ENCODE measurements at regions not wholly inside any gene's neighbourhood (a gene's known extent, or its start where the extent isn't known, plus 50 kb on each side); places are given as distances from the start of the nearest gene placed in this dataset.

GRCh38 chr12:111171832-111172231 is 197.1 kb downstream of the PHETA1 start:
- DNase-seq: no peak

DNA sequence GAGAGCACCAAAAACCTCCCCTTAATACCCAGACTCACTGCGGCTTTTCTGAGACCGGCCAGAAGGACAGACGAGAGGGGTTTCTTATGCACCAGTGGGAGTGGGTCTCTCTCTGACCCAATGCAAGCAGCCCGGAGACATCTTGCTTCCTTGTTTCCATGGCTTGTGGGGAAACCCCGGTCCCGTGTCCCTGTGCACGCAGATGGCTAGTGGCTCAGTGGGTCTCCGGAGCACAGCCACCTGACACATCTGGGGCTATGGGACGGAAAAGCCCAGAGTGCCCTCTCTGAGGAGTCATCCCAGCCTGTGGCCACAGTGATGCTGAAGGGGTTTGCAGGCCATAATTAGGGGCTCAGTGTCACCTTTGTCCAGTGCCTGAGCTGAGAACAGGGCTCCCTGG is 197.6 kb downstream of the PHETA1 start:
- DNase-seq: no peak

DNA sequence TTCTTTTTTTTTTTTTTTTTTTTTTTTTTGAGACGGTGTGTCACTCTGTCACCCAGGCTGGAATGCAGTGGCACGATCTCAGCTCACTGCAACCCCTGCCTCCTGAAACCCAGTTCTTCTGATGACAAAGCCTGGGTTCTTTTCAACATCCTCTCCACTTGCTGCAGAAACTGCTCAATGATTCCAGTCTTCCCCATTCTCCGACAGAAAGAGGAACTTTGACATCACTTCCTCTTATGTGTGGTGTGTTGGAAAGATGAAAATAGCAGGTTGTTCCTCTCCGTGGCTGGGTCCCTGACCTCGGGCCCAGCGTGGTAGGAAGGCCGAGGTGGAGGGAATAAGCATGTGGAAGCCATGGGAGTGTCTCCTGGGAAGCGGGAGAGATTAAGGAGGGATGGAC is 198.4 kb downstream of the PHETA1 start:
- no peak for DNase-seq

DNA sequence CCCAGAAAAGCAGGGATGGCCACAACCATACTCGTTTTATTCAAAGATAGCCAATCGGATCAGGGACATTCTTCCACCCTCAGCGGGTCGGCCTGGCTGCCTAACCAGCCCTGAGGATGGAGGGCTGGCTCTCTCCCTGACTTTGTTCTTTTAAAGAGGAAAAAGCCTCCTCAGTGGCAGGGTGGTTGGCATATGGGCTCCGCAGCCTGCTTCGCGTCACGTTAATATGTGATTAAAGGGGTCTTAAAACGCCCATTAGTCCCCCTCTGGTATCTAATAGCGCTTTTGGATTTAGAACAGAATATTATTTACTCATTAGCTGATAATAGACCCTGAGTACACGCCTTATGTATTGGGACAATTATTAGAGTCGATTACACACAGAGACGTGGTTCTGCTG is 199.4 kb downstream of the PHETA1 start:
- no peak for DNase-seq

DNA sequence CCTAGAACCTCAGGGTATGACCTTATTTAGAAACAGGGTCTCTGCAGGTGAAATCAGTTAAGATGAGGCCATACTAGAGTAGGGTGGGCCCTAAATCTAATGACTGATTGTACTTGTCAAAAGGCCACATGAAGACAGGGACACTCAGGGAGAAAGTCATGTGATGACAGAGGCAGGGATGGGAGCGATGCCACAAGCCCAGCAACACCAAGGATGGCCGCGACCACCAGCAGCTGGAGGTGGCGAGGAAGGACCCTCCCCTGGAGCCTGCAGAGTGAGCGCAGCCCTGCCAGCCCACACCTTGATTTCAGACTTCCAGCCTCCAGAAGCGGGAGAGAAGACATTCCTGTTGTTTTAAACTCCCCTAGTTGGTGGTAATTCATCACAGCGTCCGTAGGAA is 199.9 kb downstream of the PHETA1 start:
- DNase-seq: no peak

GRCh38 chr12:111168009-111168900 is 200.6 kb downstream of the PHETA1 start:
- DNase-seq: no peak

DNA sequence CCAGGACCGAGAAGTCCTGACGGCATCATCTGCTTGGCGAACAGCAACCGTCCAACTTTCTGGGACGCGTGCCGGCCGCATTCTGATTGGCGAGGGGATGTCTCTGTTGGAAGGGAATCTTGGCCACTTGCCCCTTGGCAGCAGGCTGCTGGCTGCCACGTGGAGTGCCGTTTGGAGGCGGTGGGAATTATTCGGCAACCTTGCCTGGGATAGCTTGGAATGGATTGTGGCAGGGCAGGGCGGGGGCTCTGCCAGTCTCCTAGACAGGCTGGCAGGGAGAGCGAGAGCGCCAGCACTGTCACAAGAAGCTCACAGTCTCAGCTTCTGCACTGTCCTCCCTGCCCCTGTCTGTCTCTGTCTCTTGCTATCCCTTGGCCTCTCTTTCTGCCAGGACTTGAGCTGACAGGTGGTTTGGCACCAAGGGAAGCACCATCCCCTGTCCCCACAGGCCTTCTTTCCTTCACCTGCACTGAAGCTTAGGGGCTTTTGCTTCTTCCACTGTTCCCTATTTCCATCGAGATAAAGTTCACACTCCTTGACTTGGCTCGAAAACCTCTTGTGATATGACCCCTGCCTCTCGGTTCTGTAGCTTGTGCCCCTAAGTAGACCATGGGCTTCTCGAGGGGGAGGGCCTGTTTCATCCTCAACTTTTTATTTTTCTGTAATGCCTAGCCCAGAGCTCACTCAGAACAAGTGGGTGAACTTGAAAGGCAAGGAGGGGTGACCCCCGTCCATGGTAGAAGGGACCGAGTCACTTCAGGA is 201.9 kb downstream of the PHETA1 start:
- DNase-seq: no peak

DNA sequence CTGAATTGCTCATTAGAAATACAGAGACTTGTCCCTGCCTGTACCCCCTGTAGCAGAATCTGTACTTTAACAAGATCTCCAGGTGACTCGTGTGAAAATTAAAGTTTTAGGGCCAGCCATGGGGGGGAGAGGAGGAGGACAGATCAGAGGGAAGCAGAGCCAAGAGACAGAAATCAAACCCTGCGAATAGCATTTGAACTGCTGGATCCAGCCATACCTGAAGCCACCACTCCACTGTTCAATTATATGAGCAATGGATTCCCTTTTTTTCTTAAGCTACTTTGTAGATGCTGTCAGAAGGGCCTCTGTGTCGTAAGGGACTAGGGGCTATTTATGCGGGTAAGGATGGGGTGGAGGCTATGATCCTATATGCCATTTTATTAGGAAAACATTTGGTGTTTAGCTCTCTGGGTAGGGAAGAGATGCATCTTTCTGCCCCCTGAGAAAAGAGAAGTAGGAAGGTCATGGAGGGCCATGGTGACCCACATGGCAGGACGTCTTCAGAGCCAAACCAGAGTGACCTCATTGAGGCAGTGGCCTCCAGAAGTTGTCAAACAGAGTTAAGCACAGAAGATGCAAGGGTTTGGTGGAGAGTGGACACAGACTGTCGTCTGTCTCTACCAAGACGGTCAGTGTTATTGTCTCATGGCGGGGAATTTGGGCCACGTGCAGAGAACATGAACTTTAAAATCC is 203.9 kb downstream of the PHETA1 start:
- DNase-seq: no peak

DNA sequence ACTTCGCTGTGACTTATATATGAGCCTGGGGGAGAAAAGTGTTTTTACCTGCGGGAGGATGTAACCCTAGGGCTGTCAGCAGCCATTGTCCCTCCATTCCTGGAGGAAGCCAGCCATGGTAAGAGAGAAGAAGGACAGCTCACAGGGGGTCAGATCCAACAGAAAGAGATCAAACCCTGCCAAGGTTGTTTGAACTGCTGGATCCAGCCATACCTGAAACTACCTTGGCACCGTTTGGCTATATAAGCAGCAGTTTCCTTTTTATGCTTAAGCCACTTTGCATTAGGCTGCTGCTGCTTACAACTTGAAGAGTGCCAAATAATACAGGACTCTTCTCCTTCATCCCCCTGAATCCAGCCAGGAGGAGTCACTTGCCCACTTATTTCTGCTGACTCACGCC is 205.5 kb downstream of the PHETA1 start:
- no peak for DNase-seq

- DNase-seq: no peak
Observed at GRCh38 chr12:111161898-111162297, 207.0 kb downstream of the PHETA1 start.

GRCh38 chr12:111160350-111161241 is 208.3 kb downstream of the PHETA1 start:
- DNase-seq: no peak

DNA sequence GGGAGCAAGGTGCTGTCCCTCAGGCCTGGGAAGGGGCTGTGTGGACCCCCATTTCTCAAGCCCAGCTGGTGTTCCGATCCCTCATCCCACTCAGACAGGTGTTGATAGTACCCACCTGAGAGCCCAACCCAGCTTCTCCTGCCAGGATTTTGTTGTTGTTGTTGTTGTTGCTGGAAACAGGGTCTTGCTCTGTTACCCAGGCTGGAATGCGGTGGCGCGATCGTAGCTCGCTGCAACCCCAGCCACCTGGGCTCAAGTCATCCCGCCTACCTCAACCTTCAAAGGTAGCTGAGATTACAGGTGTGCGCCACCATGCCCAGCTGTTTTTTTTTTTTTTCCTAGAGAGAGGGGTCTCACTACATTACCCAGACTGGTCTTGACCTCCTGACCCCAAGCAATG is 209.9 kb downstream of the PHETA1 start:
- no peak for DNase-seq

DNA sequence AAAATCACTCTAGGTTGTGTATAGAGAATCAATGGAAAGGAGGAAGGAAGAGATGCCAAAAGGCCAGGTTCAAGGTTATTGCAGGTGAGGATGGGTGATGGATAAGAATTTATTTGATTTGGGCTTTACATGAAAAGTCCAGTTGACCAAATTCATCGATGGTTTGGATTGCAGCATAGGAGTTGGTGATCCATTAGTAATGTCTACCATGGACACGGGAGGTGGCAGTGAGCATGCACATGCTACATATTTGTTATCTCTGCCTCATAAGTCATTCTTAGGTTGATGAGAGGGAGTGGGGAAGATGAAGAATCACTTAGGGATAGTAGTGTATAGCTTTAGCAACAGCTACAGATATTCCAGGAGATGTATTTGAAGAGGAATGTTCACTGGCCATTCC is 211.4 kb downstream of the PHETA1 start:
- DNase-seq: no peak

DNA sequence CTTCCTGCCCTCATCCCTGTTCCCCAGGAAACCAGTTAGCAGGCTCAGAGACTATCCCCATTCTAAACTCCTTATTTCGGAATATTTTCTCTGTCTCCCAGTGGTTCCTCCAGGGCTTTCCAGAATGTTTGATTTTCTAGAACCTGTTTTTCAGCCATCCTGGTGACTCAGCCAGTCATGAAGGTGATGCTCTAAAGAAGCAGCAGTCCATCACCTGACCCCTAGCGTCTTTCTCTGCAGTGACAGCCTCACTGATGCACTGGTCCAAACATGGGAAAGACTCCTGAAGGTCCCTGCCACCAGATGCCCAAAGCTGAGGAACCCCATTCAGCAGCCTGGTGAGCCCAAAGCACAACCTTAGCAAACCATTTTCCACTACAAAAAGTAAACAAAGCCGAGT is 212.6 kb downstream of the PHETA1 start:
- no peak for DNase-seq

- DNase-seq: no peak
Observed at GRCh38 chr12:111155521-111155920, 213.4 kb downstream of the PHETA1 start.

DNA sequence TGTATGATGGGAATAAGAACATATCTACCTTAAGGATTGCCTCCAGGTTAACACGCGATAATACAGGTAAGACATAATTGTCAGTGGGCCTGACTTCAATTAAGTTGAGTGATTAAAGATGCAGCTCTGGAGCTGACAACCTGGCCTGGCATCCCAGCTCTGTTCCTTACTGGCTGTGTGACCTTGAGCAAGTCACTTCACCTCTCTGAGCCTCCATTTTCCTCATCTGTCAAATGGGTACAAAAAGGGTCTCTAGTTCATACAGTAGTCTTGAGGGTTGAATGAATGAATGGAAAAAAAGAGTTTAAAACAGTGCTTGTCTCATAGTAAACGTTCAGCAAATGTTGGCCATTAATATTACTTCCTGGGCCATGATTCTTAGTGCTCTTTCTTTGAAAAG is 213.9 kb downstream of the PHETA1 start:
- no peak for DNase-seq

DNA sequence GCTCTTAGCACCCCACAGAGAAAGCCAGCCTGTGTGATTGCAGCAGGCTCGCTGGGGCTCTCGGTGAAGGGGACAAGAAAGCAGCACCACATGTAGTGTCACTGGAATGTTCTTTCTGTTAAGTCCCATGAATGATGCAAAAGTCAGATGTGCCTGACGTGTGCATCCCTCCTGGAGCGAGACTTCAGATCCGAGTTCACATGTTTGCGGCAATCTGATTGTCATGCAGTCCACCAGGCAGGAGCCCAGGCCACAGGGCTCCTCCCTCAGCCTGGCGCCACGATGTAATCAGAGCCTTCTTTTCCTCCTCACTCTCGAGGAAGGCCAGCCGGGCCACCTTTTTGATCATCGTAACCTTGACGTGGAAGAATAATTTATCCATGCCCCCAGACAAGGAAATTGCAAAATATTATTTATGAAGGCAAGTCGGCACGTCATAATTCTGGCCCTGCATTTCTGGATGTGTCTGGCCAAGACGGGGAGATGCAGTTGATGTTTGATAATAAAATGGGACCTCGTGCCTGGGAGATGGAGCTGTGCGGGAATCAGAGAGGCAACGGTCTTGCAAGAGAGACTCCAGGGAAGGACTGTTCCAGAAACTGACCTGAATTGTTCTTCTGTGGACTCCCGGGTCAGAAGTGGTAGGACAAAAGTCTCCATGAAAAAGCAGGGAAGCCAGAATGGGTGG is 214.6 kb downstream of the PHETA1 start:
- DNase-seq: no peak

GRCh38 chr12:111152561-111152960 is 216.3 kb downstream of the PHETA1 start:
- DNase-seq: no peak

DNA sequence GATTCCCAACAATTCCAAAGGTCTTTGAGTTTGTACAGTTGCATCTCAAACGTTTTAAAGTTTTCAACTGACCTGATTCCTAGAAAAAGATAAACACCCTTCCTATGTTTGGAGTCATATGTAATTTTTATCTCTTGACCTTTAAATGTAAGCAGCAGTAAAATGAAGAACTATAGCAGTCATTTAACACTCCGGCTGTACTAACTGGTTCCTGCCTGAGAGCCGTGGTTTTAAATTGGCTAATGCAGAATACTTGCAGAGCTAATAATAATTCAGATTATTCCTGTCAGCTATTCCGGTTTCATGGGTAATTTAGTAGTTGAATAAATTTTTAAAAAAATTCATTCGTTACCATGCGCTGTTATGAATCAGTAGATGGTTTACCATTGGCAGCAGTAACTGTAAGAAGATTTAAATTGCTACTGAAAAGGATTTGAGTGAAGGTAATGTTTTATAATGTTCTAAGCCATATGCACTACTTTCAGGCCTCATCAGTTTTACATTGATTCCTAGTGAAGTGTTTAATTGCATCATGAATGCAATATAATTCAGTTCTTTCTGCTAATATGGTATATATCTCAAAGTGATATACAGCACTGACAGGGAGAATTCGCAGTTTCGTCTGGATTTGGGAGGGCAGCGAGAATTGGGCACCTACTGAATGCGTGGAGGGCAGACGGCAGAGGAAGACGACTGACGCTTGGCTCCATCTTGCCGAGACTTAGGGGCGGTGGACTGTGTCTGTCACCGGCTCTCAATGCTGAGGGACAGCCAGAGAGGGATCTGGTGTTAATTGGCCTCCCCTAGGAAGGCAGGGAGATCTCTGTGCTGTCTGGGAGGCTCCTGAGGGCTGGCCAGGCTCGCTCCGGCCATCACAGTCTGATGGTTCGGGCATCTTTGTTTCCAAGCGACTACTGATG is 217.7 kb downstream of the PHETA1 start:
- DNase-seq: no peak

- DNase-seq: no peak
Observed at GRCh38 chr12:111150360-111150759, 218.5 kb downstream of the PHETA1 start.

DNA sequence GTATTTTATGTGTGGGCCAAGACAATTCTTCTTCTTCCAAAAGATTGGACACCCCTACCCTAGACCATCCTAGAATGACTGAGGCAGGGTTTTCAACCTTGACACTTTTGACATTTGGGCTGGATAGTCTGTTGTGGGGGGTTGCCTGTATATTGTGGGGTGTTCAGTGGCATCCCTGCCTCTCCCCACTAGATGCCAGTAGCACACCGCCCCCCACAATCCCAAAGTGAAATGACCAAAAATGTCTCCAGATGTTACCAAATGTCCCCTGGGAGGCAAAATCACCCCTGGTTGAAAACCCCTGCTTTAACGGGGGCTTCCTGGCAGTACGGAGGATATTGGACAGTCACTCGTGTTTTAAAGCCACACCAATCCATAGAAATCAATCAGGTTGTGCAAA is 219.6 kb downstream of the PHETA1 start:
- no peak for DNase-seq

Measured in activated T-cell treated with anti-CD3 and anti-CD28 coated beads for 4 hours (primary cell).